Hindlimb muscle (tissue), 1 donor: ENCODE measurements at regions not wholly inside any gene's neighbourhood (a gene's known extent, or its start where the extent isn't known, plus 50 kb on each side); places are given as distances from the start of the nearest gene placed in this dataset.
"Not testable (repeated sequence)": the region's sequence is repeated elsewhere in the genome, so short reads cannot be mapped to it uniquely, and the experiment has no call there.

Experiments
- DNase-seq: peaks from one replicate; pipeline ENCODE4 v3.0.0-alpha.2; 2013

GRCh38 chr4:164215113-164215741 lies 538.7 kb upstream of the SMIM31 start:
- no peak for DNase-seq

- no peak for DNase-seq
Measured at GRCh38 chr4:164221631-164222030, 532.3 kb upstream of the SMIM31 start.

GRCh38 chr4:164224871-164225270 lies 529.1 kb upstream of the SMIM31 start:
- no peak for DNase-seq

GRCh38 chr4:164229255-164229654 lies 524.7 kb upstream of the SMIM31 start:
- DNase-seq: no peak

DNA sequence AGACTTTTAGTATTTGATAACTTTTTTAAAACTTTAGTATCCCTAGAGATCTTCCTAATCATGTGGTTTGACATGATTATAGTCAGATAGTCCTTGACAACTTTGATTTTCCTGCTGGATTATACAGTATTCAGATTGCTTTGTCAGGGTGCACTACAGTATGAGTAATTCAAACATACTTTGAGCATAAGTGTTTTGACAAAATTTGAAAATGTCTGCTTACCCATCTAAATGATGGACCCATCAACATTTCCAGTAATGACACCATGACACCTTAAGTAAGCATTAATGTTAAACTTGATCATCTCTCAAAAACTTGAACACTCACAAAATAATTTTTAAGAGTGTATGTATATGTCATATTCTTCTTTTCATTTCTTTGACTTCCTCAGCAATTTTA lies 514.5 kb upstream of the SMIM31 start:
- no peak for DNase-seq

DNA sequence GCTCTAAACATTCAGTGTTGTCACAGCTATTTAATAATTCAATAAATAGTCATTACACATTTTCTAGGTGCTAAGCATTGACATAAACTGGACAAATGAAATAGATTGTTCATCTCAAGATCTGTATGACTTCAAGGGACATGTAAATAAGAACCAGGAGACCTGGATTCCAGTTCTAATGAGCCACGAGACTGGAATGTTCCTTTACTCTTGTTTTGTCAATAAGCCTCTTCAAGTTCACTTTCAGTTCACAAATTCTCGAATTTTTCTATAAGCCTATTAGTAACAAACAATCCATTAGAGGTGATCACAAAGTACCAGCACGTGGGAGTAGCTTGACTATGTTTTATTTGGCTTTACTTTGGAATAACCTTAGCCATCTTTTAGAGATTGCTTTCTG lies 514.0 kb upstream of the SMIM31 start:
- no peak for DNase-seq

DNA sequence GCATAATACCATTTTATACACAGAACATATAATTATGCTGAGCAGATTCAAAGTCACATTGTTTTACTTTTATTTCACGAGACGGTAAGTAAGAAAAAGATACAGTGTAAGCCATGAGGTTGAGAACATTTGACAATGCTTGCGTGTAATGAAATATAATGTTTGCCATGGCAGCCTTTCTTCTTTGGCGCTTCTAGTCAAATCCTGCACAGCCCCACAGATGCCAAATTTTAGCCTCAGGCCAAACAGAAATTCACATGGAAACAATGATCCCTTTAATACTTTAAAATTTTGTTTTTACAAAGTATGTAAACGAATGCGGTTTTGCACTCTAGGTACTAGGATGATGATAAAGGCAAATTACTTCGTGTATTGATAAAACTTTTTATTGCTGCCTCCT lies 502.7 kb upstream of the SMIM31 start:
- DNase-seq: no peak

DNA sequence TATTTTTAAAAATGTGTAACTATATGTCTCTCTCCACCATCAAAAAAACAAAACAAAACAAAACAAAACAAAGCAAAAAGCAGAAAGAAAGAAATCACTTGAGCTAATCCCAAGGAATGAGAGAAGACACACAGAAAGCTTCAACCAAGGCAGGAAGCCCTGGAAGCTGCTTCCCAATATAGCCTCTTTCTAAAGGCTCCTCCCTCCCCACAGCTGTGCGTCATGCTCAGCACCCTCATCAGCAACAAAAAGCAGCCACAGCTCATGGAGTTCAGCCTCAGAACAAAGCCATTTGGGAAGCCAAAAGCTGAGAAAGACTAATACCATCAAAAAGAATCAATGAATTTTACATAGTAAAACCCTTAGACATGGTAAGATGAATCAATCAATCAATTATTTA lies 501.6 kb upstream of the SMIM31 start:
- no peak for DNase-seq

DNA sequence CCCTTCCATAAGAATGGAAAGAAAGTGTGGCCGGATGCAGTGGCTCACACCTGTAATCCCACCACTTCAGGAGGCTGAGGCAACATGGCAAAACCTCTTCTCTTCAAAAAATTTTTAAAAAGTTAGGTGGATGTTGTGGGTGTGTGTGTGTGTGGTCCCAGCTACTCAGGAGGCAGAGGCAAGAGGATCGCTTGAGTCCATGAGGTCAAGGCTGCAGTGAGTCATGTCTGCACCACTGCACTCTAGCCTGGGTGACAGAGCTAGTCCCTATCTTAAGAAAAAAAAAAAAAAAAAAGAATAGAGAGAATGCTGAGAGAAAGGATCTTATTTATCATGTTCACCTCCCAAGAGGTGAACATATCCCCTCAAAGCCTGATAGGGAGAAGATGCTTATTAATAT lies 492.1 kb upstream of the SMIM31 start:
- no peak for DNase-seq

- not testable (repeated sequence) for DNase-seq
Measured at GRCh38 chr4:164262508-164262907, 491.4 kb upstream of the SMIM31 start.

DNA sequence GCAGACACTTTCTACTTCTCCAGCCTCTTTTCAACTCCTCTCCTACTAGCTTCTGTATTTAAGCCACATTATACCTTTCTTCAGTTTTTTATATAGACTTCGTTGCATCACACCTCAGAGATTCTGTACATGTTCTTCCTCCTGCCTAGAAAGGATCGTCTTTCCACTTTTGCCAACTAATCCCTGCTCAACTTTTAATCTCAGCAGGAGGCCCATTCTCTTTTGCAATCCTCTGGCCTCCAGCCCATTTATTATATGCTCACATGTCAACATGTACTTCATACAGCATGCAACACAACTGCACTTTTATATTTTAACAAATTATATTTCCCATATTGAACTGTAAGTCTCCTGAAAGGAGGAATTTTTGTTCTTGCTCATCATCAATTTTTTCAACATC lies 476.5 kb upstream of the SMIM31 start:
- DNase-seq: not testable (repeated sequence)

DNA sequence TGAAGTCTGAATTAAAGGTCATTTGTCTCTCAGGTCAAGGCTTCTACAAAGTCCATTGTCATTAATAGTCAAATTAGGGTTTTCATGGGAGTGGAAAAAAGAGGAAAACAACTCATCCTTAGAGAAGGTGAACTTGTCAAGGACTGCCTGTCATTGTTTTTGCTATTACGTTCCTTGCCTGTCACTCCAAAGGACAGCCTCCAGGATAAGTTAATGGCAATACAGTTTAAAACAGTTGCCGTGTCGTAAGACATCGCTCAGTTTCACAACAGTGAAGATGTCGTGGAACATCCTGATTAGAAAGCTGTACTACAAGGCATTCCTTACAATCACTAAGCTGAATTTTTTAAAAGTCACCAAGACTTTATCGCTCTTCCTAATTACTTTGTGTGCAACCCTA lies 466.8 kb upstream of the SMIM31 start:
- DNase-seq: no peak

- DNase-seq: no peak
Measured at GRCh38 chr4:164288578-164288977, 465.4 kb upstream of the SMIM31 start.

DNA sequence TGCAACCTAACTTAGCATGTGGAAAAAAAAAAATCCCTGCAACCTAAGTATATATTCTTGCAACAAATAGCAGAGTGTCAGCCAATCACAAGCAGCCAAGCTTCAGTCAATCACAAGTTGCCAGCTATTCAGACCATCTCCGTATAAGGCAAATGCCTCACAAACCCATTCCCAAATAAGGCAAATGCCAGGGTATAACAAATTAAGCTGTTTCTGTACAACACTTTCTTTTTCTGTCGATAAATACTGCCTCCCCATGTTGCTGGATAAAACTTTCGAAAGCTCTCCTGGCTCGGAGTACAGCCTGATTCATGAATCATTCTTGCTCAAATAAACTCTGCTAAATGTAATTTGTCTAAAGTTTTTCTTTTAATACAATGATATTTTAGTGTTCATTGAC lies 460.7 kb upstream of the SMIM31 start:
- DNase-seq: no peak

DNA sequence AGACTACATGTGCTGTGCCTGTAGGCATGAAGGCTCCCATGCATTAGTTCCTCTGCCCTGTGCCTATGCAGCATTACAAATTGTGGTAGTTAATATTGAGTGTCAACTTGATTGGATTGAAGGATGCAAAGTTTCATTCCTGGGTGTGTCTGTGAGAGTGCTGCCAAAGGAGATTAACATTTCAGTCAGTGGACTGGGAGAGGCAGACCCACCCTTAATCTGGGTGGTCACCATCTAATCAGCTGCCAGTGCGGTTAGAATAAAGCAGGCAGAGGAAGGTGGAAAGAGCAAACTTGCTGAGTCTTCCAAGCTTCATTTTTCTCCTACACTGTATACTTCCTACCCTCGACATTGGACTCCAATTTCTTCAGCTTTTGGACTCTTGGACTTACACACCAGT lies 460.2 kb upstream of the SMIM31 start:
- DNase-seq: no peak

- no peak for DNase-seq
Measured at GRCh38 chr4:164301430-164301829, 452.5 kb upstream of the SMIM31 start.

DNA sequence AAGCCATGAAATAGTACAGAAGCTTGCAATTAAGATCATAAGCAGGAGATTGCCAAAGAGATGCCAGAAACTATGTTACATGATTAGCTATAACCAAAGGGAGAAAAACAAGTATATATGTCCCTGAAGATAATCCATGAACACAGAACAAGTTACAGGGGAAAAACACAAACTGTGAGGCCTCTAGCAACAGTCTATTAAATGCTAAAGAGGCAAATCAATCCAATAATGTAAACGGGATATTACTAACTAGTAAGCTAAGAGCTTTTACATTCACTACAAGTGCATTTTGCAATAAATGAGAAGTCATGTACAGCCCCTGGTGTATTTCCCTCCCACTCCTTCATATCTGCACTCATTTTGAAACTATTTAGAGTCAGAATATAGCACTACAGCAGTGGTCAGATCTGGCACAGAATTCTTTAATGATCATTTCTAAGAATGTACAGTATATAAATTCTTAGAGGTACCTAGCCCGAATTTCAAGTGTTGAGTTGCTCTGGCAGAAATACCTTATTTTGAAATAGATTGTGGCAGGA lies 449.8 kb upstream of the SMIM31 start:
- DNase-seq: no peak

DNA sequence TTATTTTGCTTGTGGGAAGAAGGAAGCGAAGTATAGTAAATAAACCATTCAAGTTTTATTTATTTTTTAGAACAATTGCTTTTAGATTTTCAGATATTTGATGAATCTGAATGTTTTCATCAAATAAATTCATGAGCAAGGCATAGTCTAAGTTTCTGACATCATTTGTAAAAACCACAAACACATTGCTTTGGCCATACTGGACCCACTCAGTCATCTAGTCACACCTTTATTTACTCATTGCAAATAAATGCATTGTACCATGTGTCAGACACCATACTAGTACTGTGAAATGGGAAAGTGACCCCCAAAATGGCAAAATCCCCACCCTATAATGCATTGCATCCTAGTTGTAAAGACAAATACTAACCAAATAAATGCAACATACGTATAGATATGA lies 449.1 kb upstream of the SMIM31 start:
- DNase-seq: no peak

GRCh38 chr4:164307262-164307661 lies 446.7 kb upstream of the SMIM31 start:
- DNase-seq: no peak

DNA sequence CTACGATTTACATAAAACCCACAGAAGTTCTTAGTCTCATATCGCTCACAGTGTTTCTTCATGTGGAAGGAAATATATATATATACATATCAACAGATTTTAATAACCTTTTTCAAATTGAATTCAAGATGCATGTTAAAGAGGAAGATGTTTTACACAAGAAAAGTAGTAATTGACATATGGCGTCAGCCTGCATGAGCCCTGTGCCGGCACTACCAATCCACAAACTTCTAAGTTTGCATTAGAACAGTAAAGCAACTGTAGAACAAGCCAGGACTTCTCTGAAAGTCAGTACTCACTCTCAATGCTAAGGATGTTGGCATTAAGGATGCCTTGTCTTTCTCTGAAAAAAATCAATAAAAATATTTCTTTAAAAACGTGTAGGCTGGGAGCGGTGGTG lies 441.3 kb upstream of the SMIM31 start:
- no peak for DNase-seq

DNA sequence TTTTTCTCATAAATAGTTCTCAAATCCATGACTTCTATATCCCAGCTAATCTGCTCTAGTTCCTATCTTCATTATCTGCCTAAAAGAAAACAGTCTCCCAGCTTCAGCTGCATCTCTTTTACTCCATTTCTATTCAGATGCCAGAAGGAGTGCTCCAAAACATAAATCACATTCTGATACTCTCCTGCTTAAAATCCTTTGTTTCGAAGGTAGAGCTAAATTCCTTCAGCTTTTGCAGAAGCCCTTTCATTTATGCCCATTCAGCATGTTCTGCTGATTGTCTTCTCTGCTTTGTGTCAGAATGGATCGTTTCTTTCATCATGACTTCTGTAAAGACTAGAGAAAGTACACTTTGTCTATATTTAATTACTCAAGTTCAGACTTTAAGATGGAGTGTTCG lies 440.1 kb upstream of the SMIM31 start:
- no peak for DNase-seq

- no peak for DNase-seq
Measured at GRCh38 chr4:164318350-164318749, 435.6 kb upstream of the SMIM31 start.

- no peak for DNase-seq
Measured at GRCh38 chr4:164319688-164320087, 434.2 kb upstream of the SMIM31 start.

DNA sequence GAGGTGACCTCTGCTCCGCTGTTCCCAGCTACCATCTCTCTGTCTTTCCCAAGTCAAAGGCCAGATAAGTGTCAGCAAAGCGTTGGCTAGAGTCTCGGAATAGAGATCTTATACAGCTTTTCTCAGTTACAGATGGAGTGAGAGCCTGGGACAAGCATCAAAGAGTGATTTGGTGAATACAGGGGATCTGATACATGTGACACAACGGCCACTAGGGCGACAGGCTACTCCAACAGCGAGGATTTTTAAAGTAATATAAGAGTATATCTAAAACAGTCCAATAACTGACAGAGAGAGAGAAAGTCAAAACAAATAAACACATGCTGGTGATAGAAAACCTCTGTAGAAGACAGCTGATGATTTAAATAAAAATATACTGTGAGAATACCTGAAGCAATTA lies 433.1 kb upstream of the SMIM31 start:
- no peak for DNase-seq

DNA sequence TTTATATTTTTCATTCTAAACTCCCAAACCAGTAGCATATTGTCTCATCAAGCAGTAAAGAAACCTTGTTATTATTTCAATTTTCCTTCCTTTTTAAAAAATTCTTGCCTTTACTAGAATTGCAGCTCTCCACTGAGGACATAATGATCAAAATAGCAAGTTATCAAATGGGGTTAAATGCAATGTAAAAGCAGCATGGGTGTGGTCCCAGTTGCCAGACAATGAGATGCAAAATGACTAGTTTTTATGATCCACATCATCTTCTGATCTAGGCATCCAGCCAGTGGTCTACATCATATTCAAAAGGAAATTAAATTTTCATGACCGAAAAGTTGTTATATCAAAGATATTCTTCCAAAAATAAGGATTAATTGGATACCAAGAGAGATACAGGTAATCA lies 427.9 kb upstream of the SMIM31 start:
- no peak for DNase-seq
